ENCODE measurements at regions not wholly inside any gene's neighbourhood (a gene's known extent, or its start where the extent isn't known, plus 50 kb on each side); places are given as distances from the start of the nearest gene placed in this dataset.

DNA sequence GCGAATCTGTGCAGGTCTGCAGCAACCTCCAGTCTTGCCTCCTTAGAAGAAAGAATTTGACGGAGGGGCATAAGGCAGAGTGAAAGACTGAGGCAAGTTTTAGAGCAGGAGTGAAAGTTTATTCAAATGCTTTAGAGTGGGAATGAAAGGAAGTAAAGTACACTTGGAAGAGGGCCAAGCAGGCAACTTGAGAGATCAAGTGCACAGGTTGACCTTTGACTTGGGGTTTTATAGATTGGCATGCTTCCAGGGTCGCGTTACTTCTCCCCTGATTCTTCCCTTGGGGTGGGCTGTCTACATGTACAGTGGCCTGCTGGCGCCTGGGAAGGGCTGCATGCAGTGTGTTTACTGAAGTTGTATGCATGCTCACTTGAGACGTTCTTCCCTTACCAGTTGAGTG, 127.2 kb upstream of the FER start:
- TF ChIP-seq ARNT (IDR thresholded peaks at IDR 0.05) (no peak), SP1 (IDR thresholded peaks at IDR 0.05) (no peak), FOXK2 (IDR thresholded peaks at IDR 0.05) (no peak), TARDBP (IDR thresholded peaks at IDR 0.05) (no peak), BHLHE40 (IDR thresholded peaks at IDR 0.05; ENCODE audit: borderline replicate concordance) (no peak), SUZ12 (IDR thresholded peaks at IDR 0.05) (no peak), FOXA1 (IDR thresholded peaks at IDR 0.05) (no peak), HDGF (IDR thresholded peaks at IDR 0.05; ENCODE audit: borderline replicate concordance) (no peak), FOXM1 (IDR thresholded peaks at IDR 0.05; ENCODE audit: borderline replicate concordance) (no peak), NFRKB (IDR thresholded peaks at IDR 0.05) (no peak), ELF4 (IDR thresholded peaks at IDR 0.05) (no peak)
- TF ChIP-seq, protein P1, sequence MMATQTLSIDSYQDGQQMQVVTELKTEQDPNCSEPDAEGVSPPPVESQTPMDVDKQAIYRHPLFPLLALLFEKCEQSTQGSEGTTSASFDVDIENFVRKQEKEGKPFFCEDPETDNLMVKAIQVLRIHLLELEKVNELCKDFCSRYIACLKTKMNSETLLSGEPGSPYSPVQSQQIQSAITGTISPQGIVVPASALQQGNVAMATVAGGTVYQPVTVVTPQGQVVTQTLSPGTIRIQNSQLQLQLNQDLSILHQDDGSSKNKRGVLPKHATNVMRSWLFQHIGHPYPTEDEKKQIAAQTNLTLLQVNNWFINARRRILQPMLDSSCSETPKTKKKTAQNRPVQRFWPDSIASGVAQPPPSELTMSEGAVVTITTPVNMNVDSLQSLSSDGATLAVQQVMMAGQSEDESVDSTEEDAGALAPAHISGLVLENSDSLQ (IDR thresholded peaks at IDR 0.05), result no peak

Measured in HEK293T (cell line).